GM18502 (cell line): ENCODE measurements at regions not wholly inside any gene's neighbourhood (a gene's known extent, or its start where the extent isn't known, plus 50 kb on each side); places are given as distances from the start of the nearest gene placed in this dataset.

Experiments used
- ATAC-seq: cut with Tn5 transposase; IDR thresholded peaks from one replicate; pipeline ENCODE4 v1.9.1; 2021; ENCODE audit warnings: mild to moderate bottlenecking; ENCODE audit not compliant: unreplicated experiment, poor library complexity

GRCh38 chr10:69715899-69716606, 85.7 kb upstream of the COL13A1 start:
- ATAC-seq: no peak

DNA sequence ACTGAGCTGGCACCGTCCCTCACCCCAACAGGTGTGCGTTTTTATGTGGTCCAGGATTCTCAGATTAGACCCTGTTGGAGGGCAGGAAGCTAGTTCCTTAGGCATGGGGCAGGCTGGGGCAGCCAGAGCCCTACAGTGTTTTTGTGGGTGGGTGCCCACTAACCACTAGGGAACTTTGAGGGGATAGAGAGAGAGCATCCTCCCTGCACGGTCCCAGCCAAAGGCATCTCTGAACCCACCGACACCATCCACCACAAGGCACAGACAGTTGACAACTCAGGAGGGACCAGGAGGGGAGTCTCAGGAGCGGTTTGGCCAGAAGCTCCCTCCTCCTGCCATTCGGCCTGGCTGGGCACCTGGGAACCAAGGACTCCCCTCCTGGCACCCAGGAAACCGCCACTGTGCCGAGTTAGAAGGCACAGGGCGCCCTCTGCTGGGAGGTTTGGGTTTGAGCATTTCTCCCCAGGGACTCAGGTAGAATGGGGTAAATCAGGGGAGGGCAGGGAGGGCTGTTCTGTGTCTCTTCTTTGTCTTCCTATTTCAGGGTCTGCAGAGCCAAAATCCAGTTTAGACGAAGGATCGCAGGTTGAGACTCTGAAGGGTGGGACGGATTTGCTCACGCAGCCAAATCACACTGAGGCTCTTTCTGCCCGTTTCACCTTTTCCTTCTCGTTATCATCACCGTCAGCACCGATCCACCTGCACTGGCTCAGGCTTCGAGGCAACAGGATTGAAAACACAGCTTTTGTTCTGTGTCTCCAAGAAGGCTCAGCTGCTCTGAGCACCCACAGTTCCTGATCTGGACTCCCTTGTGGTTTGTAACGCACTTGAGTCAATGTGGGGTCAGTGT, 84.8 kb upstream of the COL13A1 start:
- no peak for ATAC-seq

- ATAC-seq: no peak
These were observed 82.8 kb upstream of the COL13A1 start for GRCh38 chr10:69718951-69719350.

DNA sequence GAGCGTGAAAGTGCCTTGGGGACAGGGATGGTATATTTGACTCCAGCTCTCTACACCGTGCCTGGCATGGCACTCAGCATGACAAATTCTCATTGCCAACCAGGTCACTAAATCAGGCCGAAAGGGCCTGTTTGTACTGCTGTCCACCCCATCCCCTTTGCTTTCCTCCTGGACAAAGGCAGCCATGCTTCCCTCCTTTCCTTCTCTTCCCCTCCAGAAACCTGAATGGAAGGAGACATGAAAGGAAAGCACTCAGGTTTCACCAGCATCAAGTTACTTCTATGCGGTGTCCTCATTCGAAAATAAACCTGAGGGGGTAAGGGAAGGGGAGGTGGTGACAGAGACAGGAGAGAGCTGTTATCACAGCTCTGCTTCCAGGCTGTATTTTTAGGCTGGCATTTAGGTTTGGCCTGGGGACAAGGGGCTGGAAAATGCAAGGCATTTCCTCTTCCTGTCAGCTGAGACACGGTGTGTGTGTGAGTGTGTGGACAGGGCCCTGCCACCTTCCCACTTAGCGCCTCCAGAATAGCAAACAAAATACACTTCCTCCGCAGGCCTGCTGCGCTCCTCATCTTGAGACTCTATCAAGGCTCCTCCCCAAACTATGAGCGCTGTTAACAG, 79.9 kb upstream of the COL13A1 start:
- no peak for ATAC-seq

- ATAC-seq: no peak
These were observed 78.1 kb upstream of the COL13A1 start for GRCh38 chr10:69723653-69724052.

DNA sequence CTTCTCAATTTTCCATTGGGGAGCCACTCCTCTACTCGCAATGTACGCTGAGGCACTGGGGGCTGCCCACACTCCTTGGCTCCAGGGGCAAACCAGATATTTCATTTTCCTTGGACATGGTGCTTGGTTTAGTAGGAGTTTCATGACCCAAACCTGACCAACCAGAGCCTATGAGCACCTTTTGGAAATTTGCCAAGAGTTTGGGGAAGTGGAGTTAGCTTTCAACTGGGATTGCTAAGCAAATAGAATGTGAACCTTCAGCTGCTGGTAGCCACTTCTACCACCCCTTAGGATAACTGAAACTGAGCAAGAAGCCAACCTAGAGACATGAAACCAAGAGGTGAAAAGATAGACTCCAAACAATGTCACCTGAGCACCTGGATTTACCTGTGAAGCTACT, 74.9 kb upstream of the COL13A1 start:
- ATAC-seq: no peak

GRCh38 chr10:69728335-69728870, 73.3 kb upstream of the COL13A1 start:
- ATAC-seq: no peak

DNA sequence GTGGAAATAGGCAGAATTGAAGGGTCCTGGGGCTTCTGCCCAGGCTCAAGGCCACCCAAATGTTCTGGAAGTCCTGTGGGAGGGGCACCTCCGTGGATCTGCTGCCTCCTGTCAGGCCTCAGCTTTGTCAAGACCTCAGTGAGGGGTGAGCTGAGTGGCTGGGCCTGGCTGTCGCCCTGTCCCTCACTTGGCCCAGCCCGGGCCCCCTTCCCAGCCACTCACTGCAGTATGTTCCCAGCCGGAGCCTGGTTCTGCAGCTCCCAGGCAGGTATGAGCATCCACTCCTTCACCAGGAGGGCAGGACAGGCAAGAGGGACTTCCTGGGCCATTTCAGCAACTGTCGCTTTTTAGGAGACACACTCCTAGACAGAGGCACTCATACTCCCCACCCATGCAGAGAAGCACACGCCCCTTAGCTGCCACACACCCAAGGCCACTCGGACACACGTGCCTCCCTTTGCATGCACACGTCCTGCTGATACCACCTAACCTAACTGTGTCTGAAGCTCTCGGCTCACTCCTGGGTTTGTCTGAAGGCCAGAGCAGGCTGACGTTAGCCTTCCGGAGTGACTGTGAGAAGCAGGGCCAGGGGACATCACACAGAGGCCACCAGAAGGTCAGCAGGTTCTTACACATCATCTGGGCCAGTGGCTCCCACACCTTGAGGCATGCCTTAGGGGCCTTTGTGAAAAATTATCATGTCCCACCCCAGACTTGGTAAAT, 72.2 kb upstream of the COL13A1 start:
- no peak for ATAC-seq

DNA sequence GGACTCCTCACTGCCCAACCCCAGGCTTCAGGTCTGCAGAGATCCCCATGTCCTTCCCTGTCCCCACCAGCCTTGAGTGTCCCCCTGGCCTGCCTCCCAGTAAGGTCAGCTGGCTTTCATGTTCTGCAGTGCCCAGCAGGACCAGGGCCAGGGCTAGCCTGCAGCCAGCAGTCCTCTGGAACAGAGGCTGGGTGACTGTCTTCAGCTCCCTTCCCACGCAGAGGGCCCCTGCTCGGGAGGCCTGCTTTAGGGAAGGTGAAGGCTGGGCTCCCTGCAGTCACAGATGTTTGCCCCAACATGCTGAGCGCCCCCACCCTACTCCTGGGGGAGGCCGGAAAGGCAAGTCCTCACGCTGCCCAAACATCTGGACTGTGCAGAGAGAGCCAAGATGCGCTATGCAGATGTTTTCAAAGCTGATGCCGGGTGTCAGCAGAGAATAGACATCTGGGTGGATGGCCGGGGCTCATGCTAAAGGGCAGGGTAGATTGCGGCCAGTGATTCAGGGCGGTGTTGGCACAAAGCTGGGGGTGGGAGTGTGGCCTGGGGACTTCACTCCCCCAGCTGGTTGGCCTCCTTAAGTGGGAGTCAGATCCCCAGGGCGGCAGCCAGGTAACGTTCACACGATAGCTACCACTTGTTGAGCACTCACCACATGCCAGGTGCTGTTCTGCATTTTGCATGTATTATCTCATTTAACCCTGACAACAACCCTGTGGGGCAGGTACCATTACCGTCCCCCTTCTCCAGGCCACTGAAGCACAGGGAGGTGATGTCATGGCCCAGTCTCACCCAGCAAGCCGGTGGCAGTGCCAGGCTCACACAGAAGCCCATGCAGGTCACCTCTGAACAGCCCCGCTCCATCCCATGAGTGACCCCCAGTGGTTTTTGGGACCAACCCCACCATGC, 71.2 kb upstream of the COL13A1 start:
- ATAC-seq: no peak

GRCh38 chr10:69731184-69731583, 70.5 kb upstream of the COL13A1 start:
- ATAC-seq: no peak

DNA sequence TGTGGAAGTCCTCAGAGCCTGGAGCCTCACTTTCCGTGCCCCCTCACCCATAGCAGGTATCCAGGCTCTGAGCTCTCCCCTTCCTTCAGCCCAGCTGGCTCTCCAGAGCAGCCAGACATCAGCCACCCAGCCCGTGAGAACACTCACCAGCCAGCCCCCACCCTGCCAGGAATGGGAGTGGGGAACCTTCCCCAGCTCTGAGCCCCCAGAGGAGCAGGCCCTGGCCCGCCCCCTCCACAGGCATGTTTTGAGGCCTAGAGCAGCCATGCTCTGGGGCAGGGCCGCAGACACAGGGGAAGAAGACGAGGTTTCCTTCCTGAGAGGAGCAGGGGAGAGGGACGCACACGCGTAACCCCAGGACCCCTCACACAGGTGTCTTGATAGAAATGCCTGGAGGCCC, 70.0 kb upstream of the COL13A1 start:
- ATAC-seq: no peak

- ATAC-seq: no peak
These were observed 69.4 kb upstream of the COL13A1 start for GRCh38 chr10:69732147-69732825.

- ATAC-seq: no peak
These were observed 68.9 kb upstream of the COL13A1 start for GRCh38 chr10:69732826-69733150.

DNA sequence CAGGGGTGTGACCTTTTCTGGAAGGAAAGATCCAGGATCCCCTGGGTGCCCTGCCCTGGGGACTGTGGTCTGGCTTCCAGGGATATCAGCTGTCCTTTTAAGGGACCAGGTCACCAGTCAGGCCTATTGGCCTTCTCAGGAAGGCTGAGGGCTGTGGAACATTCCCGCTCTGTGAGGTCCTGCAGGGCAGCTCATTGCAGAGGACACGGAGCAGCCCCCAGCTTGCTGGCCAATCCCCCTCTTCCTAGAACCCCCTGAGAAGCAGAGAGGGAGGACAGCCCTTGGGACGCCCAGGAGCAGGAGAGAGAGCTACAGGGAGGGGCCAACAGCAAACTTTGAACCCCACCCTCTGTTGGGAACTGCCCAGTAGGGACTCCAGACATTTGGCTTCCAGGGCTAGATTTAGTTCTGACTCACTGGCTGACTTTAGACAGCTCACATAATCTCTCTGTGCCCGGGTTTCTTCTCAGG, 67.9 kb upstream of the COL13A1 start:
- no peak for ATAC-seq

GRCh38 chr10:69734416-69734796, 67.3 kb upstream of the COL13A1 start:
- ATAC-seq: no peak

- no peak for ATAC-seq
These were observed 66.8 kb upstream of the COL13A1 start for GRCh38 chr10:69734797-69735468.

DNA sequence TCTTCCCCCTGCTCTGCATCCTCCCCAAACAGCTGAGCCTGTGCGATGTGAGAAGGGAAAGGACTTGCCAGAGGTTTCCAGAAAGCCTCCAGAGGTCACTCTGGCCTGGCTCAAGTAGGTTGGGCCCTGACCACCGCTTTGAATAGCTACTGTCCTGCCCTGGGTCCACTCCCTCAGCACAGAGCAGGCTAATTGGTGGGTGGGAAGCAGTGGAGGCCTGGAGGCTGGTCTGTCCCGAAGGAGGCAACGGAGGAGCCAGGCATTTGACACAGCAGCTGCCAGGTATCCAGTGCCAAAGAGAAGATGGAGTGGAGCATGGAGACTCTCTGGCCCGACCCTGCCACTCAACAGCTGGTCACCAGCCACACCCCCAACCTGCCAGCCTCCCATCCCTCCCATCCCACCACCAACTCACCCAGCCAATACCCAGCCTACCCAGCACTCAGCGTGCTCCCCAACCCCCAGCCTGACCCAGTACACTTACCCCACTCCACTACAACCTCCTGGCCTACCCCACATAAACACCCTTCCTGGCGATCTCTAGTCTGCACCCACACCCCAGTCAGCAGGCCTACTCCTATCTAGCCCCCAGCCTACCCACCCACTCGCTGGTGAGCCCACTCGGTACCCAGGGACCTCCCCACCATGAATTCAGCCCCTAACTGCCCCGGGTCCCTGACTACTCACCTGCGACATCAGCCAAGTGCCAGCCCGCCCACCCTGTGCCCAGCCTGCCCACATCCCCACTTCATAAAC, 64.6 kb upstream of the COL13A1 start:
- no peak for ATAC-seq

- no peak for ATAC-seq
These were observed 63.6 kb upstream of the COL13A1 start for GRCh38 chr10:69738071-69738470.
